Right lobe of liver (tissue), 6 donors: ENCODE measurements at regions not wholly inside any gene's neighbourhood (a gene's known extent, or its start where the extent isn't known, plus 50 kb on each side); places are given as distances from the start of the nearest gene placed in this dataset.

Experiments
- ATAC-seq, 4 donors: fragments of 200-7000 bp; cut with Tn5 transposase; one replicate each; pipeline ENCODE4 v1.9.1; 2020; ENCODE audit warnings: mild to moderate bottlenecking in 4 of 4, moderate library complexity in 4 of 4
- DNase-seq, 3 donors: peaks; one replicate each; pipeline ENCODE4 v3.0.0-alpha.2; 2020
- H3K27ac ChIP-seq, 3 donors: fragments of 200-600 bp; one replicate each; pipeline ENCODE4 v1.8.0; 2022
- H3K27me3 ChIP-seq, 2 donors: fragments of 200-600 bp; one replicate each; pipeline ENCODE4 v1.8.0; 2022
- H3K36me3 ChIP-seq, 4 donors: fragments of 200-600 bp; sonication (generic) in 1 of 4; one replicate each; pipeline versions ENCODE4 v1.5.1 to v1.8.0; 2017 to 2022; ENCODE audit warnings: control low read depth in 1 of 4
- H3K4me1 ChIP-seq, 4 donors: fragments of 200-600 bp; sonication (generic) in 1 of 4; one replicate each; pipeline versions ENCODE4 v1.5.1 to v1.8.0; 2017 to 2022; ENCODE audit warnings: control low read depth in 1 of 4
- H3K4me3 ChIP-seq, 3 donors: fragments of 200-600 bp; one replicate each; pipeline ENCODE4 v1.8.0; 2022
- H3K9me3 ChIP-seq, 4 donors: fragments of 200-600 bp; sonication (generic) in 1 of 4; one replicate each; pipeline versions ENCODE4 v1.5.1 to v1.8.0; 2017 to 2022; ENCODE audit warnings: control low read depth in 1 of 4
- CTCF ChIP-seq, 4 donors: fragments of 200-600 bp in 3 of 4; fragments of 450-650 bp in 1 of 4; IDR thresholded peaks; one replicate each; pipeline versions ENCODE4 v1.5.1 to v1.8.0; 2016 to 2022; ENCODE audit warnings: antibody characterized with exemption in 4 of 4, mild to moderate bottlenecking in 2 of 4
- POLR2A ChIP-seq: fragments of 450-650 bp; IDR thresholded peaks from one replicate; pipeline ENCODE4 v1.6.1; 2017; ENCODE audit warnings: antibody characterized with exemption, mild to moderate bottlenecking
- WGBS: methylation state at CpG from one replicate; pipeline ENCODE4 v1.1.6; 2018; ENCODE audit warnings: low coverage, low lambda C conversion rate; ENCODE audit not compliant: insufficient coverage; ENCODE audit errors: missing lambda C conversion rate; 5-methylcytosine and 5-hydroxymethylcytosine counted together
- intact Hi-C, 2 donors: fragments of 100-400 bp; cut with DNase I; formaldehyde crosslinking; loops; one replicate each; pipeline versions ENCODE4 v1.11.2 to v1.14.1; 2022
- donor health status: DM: no; HTN: yes; CAD: no.
- donor health status: DM: no; HTN: no; CAD: no.
- donor health status: DM: no; HTN: no; CAD: no.
- donor health status: DM: no; HTN: yes; CAD: no.
- donor health status: DM: no; HTN: yes; CAD: no.

- no peaks in the 10 kb centered on the region for H3K27me3 ChIP-seq
- no peak overlapping the region for H3K4me3 ChIP-seq
- ATAC-seq (no peak), DNase-seq (no peak)
- no peaks in the 10 kb centered on the region for H3K9me3 ChIP-seq
- H3K36me3 ChIP-seq: no peaks in the 10 kb centered on the region
- H3K4me1 ChIP-seq: no peaks in the 10 kb centered on the region
- intact Hi-C loops: no loop called here
- TF ChIP-seq POLR2A: no peak
- no peak for TF ChIP-seq CTCF (IDR thresholded peaks at IDR 0.05)
- H3K27ac ChIP-seq: no peak overlapping the region
Measured at GRCh38 chr13:65468628-65469027, 1761.5 kb downstream of the PCDH9 start.

- WGBS: 48% methylated on average over 6 of the region's 6 CpGs
Measured at GRCh38 chr13:65461590-65461989, 1768.5 kb downstream of the PCDH9 start.

GRCh38 chr13:65460136-65460535, 1770.0 kb downstream of the PCDH9 start:
- intact Hi-C loops: no loop called here
- no peak for DNase-seq
- Histone ChIP-seq H3K27me3 (no peaks in the 10 kb centered on the region), H3K36me3 (no peaks in the 10 kb centered on the region), H3K4me3 (no peak overlapping the region), H3K27ac (no peak overlapping the region), H3K4me1 (no peaks in the 10 kb centered on the region), H3K9me3 (no peaks in the 10 kb centered on the region)
- ATAC-seq: no peak
- TF ChIP-seq POLR2A: no peak
- no peak for TF ChIP-seq CTCF (IDR thresholded peaks at IDR 0.05)
- WGBS: 71% methylated on average over 1 of the region's 1 CpG

More at GRCh38 chr13:65461590-65461989, 1768.5 kb downstream of the PCDH9 start:
- no peaks in the 10 kb centered on the region for H3K36me3 ChIP-seq
- DNase-seq (no peak), ATAC-seq (no peak)
- no peak overlapping the region for H3K4me3 ChIP-seq
- no peak overlapping the region for H3K27ac ChIP-seq
- H3K4me1 ChIP-seq: no peaks in the 10 kb centered on the region
- intact Hi-C loops: no loop called here
- TF ChIP-seq POLR2A (no peak), CTCF (IDR thresholded peaks at IDR 0.05) (no peak)
- H3K9me3 ChIP-seq: no peaks in the 10 kb centered on the region
- no peaks in the 10 kb centered on the region for H3K27me3 ChIP-seq

- no peaks in the 10 kb centered on the region for H3K36me3 ChIP-seq
- ATAC-seq (no peak), DNase-seq (no peak)
- intact Hi-C loops: no loop called here
- no peak overlapping the region for H3K4me3 ChIP-seq
- 57% methylated on average over 5 of the region's 5 CpGs for WGBS
- no peaks in the 10 kb centered on the region for H3K4me1 ChIP-seq
- TF ChIP-seq CTCF (IDR thresholded peaks at IDR 0.05) (no peak), POLR2A (no peak)
- H3K27me3 ChIP-seq: no peaks in the 10 kb centered on the region
- no peaks in the 10 kb centered on the region for H3K9me3 ChIP-seq
- H3K27ac ChIP-seq: no peak overlapping the region
Measured at GRCh38 chr13:65456150-65456912, 1773.8 kb downstream of the PCDH9 start.

GRCh38 chr13:65454403-65454802, 1775.7 kb downstream of the PCDH9 start:
- H3K27ac ChIP-seq: no peak overlapping the region
- H3K27me3 ChIP-seq: no peaks in the 10 kb centered on the region
- no peak for TF ChIP-seq CTCF (IDR thresholded peaks at IDR 0.05)
- TF ChIP-seq POLR2A: no peak
- H3K9me3 ChIP-seq: no peaks in the 10 kb centered on the region
- ATAC-seq: no peak
- no peak overlapping the region for H3K4me3 ChIP-seq
- no peaks in the 10 kb centered on the region for H3K4me1 ChIP-seq
- no peaks in the 10 kb centered on the region for H3K36me3 ChIP-seq
- intact Hi-C loops: no loop called here
- DNase-seq: no peak
- WGBS: 44% methylated on average over 4 of the region's 4 CpGs
